NOMO-1 treated with DMSO at 0.1 percent for 48 hours (cell line): ENCODE measurements at regions not wholly inside any gene's neighbourhood (a gene's known extent, or its start where the extent isn't known, plus 50 kb on each side); places are given as distances from the start of the nearest gene placed in this dataset.
"Not testable (repeated sequence)": the region's sequence is repeated elsewhere in the genome, so short reads cannot be mapped to it uniquely, and the experiment has no call there.

ENCODE experiments used
- DNase-seq: peaks from one replicate; lab custom pipeline; 2025; ENCODE audit not compliant: unreplicated experiment; lab: John Stamatoyannopoulos, UW

- not testable (repeated sequence) for DNase-seq
These were observed 127.2 kb downstream of the TNFRSF13B start for GRCh38 chr17:16844669-16845068.

GRCh38 chr17:16843511-16843910 lies 128.4 kb downstream of the TNFRSF13B start:
- not testable (repeated sequence) for DNase-seq

- DNase-seq, result not testable (repeated sequence)
These were observed 129.6 kb downstream of the TNFRSF13B start for GRCh38 chr17:16842346-16842745.

- DNase-seq, result not testable (repeated sequence)
These were observed 130.0 kb downstream of the TNFRSF13B start for GRCh38 chr17:16841896-16842295.

- not testable (repeated sequence) for DNase-seq
These were observed 131.7 kb downstream of the TNFRSF13B start for GRCh38 chr17:16840219-16840618.

- DNase-seq, result not testable (repeated sequence)
These were observed 132.4 kb downstream of the TNFRSF13B start for GRCh38 chr17:16839242-16840175.

GRCh38 chr17:16838795-16839194 lies 133.1 kb downstream of the TNFRSF13B start:
- DNase-seq, result not testable (repeated sequence)

GRCh38 chr17:16838287-16838686 lies 133.6 kb downstream of the TNFRSF13B start:
- not testable (repeated sequence) for DNase-seq

- not testable (repeated sequence) for DNase-seq
These were observed 134.3 kb downstream of the TNFRSF13B start for GRCh38 chr17:16837468-16838266.

- DNase-seq, result not testable (repeated sequence)
These were observed 135.5 kb downstream of the TNFRSF13B start for GRCh38 chr17:16836315-16836915.

GRCh38 chr17:16833517-16833916 lies 138.4 kb downstream of the TNFRSF13B start:
- not testable (repeated sequence) for DNase-seq

GRCh38 chr17:16832853-16833252 lies 139.1 kb downstream of the TNFRSF13B start:
- DNase-seq, result not testable (repeated sequence)

GRCh38 chr17:16832206-16832605 lies 139.7 kb downstream of the TNFRSF13B start:
- not testable (repeated sequence) for DNase-seq

GRCh38 chr17:16830770-16831169 lies 140.7 kb downstream of the CCDC144A start:
- not testable (repeated sequence) for DNase-seq

GRCh38 chr17:16830219-16830618 lies 140.2 kb downstream of the CCDC144A start:
- DNase-seq, result not testable (repeated sequence)
